ENCODE measurements at regions not wholly inside any gene's neighbourhood (a gene's known extent, or its start where the extent isn't known, plus 50 kb on each side); places are given as distances from the start of the nearest gene placed in this dataset.
A peak's percentile ranks its signal among the peaks of the same experiment; 100 is the strongest.

GRCh38 chrX:22389556-22390179 is 117.0 kb downstream of the CBLL2 start:
- Histone ChIP-seq H3K4me1 (no peaks in the 10 kb centered on the region), H3K4me3 (no peak overlapping the region), H3K27ac (peak overlapping the region; percentile 58 to 76), H3K27me3 (no peaks in the 10 kb centered on the region), H3K36me3 (no peaks in the 10 kb centered on the region), H3K9me3 (no peaks in the 10 kb centered on the region)
- peak in 1 of 2 donors; percentile 34 for DNase-seq
- TF ChIP-seq POLR2A (IDR thresholded peaks at IDR 0.05) (no peak), CTCF (IDR thresholded peaks at IDR 0.05) (no peak)
- intact Hi-C loops (cut with DNase I; ENCODE audit: low total_unique reads), result no loop called here

- intact Hi-C loops (cut with DNase I; ENCODE audit: low total_unique reads), result no loop called here
- no peaks in the 10 kb centered on the region for H3K9me3 ChIP-seq
- peak overlapping the region; percentile 13 to 52 for H3K27ac ChIP-seq
- H3K4me3 ChIP-seq, result no peak overlapping the region
- TF ChIP-seq CTCF (IDR thresholded peaks at IDR 0.05) (no peak), POLR2A (IDR thresholded peaks at IDR 0.05) (no peak)
- H3K36me3 ChIP-seq, result no peaks in the 10 kb centered on the region
- no peaks in the 10 kb centered on the region for H3K27me3 ChIP-seq
- DNase-seq, result no peak
- H3K4me1 ChIP-seq, result no peaks in the 10 kb centered on the region
Measured at GRCh38 chrX:22392133-22392948, 119.6 kb downstream of the CBLL2 start.

- no peak overlapping the region for H3K27ac ChIP-seq
- H3K36me3 ChIP-seq, result no peaks in the 10 kb centered on the region
- TF ChIP-seq CTCF (IDR thresholded peaks at IDR 0.05) (no peak), POLR2A (IDR thresholded peaks at IDR 0.05) (no peak)
- H3K27me3 ChIP-seq, result no peaks in the 10 kb centered on the region
- intact Hi-C loops (cut with DNase I; ENCODE audit: low total_unique reads), result no loop called here
- H3K4me1 ChIP-seq, result no peaks in the 10 kb centered on the region
- H3K9me3 ChIP-seq, result no peaks in the 10 kb centered on the region
- DNase-seq, result no peak
- H3K4me3 ChIP-seq, result no peak overlapping the region
Measured at GRCh38 chrX:22395372-22395771, 122.7 kb downstream of the CBLL2 start.

- DNase-seq, result no peak
- Histone ChIP-seq H3K27me3 (no peaks in the 10 kb centered on the region), H3K27ac (peak overlapping the region; percentile 19 to 24), H3K9me3 (no peaks in the 10 kb centered on the region), H3K4me1 (no peaks in the 10 kb centered on the region), H3K4me3 (no peak overlapping the region), H3K36me3 (no peaks in the 10 kb centered on the region)
- TF ChIP-seq POLR2A (IDR thresholded peaks at IDR 0.05) (no peak), CTCF (IDR thresholded peaks at IDR 0.05) (no peak)
- intact Hi-C loops (cut with DNase I; ENCODE audit: low total_unique reads), result no loop called here
Measured at GRCh38 chrX:22396408-22396807, 123.7 kb downstream of the CBLL2 start.

- H3K27ac ChIP-seq, result no peak overlapping the region
- H3K4me3 ChIP-seq, result no peak overlapping the region
- no peak for DNase-seq
- no peaks in the 10 kb centered on the region for H3K4me1 ChIP-seq
- intact Hi-C loops (cut with DNase I; ENCODE audit: low total_unique reads), result no loop called here
- TF ChIP-seq CTCF (IDR thresholded peaks at IDR 0.05) (no peak), POLR2A (IDR thresholded peaks at IDR 0.05) (no peak)
- H3K36me3 ChIP-seq, result no peaks in the 10 kb centered on the region
- no peaks in the 10 kb centered on the region for H3K27me3 ChIP-seq
- H3K9me3 ChIP-seq, result no peaks in the 10 kb centered on the region
Measured at GRCh38 chrX:22397566-22397965, 124.9 kb downstream of the CBLL2 start.

All from uterus (tissue), 3 donors.